ENCODE measurements at regions not wholly inside any gene's neighbourhood (a gene's known extent, or its start where the extent isn't known, plus 50 kb on each side); places are given as distances from the start of the nearest gene placed in this dataset.

DNA sequence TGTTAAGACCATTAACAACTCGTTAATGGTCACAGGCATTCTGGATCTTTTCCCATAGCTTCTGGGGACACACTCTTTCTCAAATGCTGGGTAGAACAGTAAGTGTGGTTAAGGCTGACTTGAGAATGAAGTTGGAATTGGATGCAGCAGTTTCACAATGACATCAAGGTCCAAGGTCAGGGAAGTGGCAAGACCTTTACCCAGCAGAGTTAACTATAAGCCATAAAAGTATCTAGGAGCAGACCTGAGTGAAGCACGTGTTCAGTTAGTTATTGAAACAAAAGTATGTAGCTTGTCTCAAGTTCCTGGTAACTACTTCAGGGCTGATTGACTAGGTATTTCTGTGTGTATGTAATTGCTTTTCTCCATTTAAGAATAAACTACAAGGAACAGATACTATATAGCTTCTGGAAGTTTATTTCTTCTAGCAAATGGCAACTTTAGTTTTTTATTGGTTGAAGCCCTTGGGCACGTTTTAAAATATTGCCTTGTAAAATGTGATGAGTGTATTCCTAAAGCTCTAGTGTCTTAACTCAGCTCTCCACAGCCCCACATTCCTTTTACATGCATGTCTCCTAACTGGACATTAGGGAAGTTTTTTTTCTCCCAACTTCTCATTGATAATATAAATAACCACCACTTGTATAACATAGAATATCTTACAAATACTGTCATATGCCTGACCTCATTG lies 479.0 kb upstream of the CITED2 start:
- no peak for DNase-seq (ENCODE audit: low read depth in 2 of 2)

DNA sequence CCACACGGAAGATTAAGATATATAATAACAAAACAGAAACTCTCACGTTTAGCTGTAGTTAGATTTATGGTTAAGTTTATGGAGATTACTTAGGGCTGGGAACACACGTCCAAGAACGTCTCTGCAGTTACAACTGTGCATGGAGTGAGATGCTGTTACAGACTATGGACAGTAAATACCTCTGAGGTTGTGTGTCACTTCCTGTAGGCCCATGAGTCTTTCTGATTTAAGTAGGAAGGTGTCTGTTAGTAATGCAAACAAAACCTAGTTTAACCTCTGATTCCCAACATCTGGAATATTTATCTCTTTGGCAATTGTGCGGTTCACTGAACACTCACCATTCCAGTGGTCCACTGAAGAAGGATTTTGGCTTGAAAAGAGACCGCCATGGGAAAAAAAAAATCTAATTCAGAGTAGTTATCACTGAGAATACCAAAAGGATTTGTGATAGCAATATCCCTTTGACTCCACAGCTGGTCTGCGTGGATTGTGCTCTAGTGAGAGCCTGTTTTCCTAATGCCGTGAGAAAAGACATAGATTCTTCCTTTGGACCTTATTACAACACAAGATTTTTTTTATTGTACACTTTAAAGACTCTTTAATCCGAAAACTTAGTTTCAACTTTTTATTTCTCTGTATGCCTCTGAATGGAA lies 478.2 kb upstream of the CITED2 start:
- DNase-seq (ENCODE audit: low read depth in 2 of 2) = no peak

DNA sequence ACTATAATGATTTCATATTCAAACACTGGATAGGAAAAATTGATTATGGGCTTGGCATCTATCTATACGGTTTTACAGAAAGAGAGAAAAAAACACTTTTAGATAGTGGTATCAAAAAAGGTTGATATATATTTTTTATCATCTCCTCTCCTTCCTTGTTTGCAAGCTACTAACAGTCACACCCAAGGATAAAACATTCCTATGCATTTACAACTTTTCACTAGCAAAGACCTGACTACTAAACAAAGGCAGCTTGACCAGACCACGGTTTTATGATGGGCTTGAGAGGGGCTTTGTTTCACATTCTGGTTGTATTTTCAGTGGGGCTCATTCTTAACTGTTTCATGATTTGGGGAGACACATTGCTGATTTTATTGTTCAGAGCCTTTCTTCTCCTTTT lies 477.6 kb upstream of the CITED2 start:
- no peak for DNase-seq (ENCODE audit: low read depth in 2 of 2)

DNA sequence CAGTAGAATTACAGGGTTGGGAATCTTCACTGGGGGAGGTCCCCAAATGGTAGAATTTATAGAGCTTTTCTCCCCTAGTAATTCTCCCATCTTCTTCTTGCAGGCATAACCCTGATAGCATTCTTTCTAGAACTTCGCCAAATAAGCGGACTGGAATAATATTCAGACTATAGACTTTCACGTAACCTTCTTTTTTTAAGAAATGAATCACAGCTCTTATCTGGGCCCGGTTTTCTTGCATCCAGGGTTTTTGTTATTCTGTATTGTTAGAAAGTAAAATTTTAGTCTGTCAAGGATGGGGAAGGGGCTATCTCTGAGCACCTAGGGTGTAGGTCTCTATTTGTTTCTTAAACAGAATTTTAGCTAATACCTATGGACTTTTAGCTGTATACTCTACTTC lies 476.8 kb upstream of the CITED2 start:
- no peak for DNase-seq (ENCODE audit: low read depth in 2 of 2)

DNA sequence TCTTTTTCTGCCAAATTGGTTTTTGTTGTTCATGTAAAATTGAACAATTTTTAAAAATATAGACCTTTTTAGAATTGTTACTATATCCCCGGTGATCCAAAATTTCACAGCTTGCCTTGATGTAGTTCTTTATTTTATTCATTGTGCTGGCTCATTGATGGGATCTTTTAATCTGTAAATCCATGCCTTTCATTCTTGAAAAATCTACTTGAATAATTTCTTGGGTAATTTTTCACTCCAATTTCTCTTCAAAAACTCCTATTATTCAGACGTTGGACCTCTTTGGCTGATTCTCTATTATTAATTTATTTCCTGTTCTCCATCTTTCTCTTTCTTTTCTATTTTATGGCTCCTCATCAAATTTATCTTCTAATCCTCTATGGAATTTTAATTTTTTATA lies 476.1 kb upstream of the CITED2 start:
- no peak for DNase-seq (ENCODE audit: low read depth in 2 of 2)

DNA sequence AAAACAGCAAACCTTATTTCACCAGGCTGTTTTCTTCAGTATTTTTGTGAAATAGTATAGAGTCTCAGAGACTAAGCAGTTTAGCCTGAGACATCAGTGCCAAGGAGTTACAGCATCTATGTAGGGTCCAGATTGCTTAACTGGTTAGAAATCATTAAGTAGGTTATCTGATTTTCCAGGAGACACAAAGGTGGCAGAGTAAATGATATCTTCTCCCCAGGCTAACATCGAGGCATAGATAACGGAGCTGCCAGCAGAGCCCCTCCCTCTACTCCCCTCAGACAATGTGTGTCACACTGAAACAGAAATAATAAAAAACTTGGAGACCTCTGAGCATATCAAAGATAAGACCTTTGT lies 473.0 kb upstream of the CITED2 start:
- no peak for DNase-seq (ENCODE audit: low read depth in 2 of 2)

DNA sequence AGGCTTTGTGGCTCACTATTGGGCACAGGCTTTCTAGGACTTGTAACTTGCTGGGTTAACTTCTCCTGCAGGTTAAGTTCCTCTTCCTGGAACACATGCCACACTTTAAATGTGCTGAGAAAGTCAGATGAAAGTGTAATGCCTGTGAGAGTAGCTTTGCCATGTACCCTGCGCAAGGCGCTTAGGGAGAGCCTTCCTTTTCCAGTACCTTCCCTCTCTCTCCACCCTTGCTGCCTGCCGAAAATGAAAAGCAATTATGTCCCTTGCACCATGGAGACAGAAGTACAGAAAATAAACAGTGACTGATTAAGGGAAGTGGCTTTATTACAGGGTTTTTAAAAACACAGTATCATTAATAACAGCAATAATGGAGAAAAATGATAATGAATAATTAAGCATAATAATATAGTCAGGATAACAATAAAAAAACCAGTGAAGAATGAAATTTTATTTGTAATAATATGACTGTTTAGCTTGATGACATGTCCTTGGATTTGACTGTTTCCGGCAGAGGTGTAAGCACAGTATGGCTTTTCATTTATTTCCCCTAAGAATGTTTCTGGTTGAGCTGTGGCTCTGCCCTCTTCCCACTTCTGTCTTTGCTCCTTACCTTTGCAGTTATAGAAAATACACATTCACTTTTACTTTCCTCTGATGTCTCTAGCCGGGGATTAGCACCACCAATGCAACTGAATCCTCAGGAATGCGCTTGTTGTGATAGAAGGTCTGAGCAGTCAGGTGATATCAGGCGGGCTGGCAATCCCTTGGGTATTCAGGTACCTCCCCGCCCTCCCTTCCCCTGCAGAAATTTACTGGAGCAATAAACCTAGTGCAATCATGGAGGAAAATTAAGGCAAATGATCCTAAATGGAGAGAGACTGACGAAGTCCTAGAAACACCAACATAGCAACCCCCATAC lies 472.3 kb upstream of the CITED2 start:
- DNase-seq (ENCODE audit: low read depth in 2 of 2) = no peak

DNA sequence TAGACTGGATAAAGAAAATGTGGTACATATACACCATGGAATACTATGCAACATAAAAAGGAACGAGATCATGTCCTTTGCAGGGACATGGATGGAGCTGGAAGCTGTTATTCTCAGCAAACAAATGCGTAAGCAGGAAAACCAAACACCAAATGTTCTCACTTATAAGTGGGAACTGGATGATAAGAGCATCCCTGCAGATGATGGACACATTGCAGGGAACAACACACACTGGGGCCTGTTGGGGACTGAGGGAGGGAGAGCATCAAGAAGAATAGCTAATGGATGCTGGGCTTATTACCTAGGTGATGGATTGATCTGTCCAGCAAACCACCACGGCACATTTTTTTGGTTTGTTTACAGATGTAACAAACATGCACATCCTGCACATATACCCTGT lies 470.5 kb upstream of the CITED2 start:
- DNase-seq (ENCODE audit: low read depth in 2 of 2) = no peak

DNA sequence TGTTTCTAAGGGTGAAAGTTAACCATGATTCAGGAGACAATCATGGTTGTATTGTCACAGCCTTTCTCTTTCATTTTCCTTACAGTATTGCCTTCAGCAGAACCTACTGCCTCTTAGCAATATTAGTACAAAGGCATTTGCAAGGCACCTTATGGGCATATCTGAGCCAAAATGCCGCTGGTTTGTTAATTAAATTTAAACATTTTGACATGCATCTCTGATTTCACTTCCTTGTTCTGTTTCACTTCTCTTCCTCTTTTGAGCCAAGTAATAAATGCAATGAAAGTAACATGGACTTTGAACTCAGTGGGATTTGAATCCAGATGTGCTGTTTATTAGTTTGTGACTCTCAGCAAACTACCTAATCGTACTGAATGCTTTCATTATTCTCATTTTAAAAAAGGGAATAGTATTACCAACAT lies 467.4 kb upstream of the CITED2 start:
- no peak for DNase-seq (ENCODE audit: low read depth in 2 of 2)

DNA sequence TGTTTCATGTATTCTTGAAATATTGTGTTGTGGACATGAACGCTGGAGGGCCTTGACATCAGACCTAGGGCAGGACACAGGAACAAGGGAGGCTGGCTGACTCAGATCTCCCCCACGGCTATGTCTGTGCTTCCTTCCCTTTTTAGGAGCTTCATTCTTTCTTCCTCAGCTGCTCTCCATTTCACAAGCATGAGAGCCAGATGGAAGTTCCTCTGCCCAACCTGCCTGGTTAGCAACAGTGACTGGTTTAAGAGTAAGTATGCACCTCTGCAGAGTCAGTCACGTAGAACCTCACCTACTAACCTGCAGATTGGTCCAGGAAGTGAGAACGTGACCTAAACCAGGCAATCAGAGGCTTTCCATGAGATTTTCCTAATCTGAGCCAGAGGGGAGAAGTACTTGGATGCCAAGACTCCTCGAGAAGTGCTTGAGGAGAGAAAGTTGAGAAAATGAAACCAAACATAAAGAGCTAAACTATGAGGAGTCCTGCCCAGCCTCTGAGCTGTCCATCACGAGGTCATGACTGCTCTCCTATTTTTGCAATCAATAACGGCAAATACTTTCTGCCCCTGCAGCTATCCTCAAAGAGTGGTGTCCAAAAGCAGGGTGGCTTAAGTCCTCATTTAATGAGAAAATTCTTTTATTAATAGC lies 465.2 kb upstream of the CITED2 start:
- DNase-seq (ENCODE audit: low read depth in 2 of 2) = no peak

DNA sequence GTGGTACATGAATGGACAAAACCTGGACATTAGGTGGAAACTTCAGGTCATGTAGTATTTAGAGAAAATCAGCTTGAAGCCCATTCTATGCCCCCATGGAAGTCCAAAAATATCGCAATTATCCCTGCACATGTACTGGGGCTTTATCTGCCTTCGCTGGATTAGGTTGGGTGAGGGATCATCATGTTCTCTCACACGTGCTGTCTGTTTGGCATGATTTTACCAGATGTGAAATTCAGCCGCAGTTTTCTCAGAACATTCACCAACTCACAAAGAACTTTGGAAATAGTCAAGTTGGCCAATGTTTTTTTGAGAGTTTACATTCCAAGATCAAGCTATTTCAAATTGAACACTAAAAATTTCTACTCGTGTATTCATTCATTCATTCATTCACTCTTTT lies 459.8 kb upstream of the CITED2 start:
- DNase-seq (ENCODE audit: low read depth in 2 of 2) = no peak

DNA sequence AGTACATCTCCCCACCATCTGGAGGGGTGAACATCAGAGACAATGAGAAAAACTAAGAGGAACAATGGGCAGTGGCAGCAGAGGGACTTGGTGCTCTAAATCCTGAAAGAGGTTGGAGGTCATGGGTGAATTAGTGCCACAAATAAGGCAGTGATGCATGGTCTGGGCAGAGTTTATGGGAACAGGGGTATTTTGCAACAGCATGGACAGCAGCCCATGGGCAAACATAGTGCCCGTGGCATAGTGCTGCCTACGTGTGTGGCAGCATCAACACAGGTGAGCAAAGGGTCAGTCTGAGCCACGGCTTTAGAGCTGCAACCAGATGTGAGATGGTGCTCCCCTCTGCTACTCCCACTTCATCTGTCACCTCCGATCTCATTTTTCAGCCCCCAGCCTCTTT lies 459.1 kb upstream of the CITED2 start:
- no peak for DNase-seq (ENCODE audit: low read depth in 2 of 2)

DNA sequence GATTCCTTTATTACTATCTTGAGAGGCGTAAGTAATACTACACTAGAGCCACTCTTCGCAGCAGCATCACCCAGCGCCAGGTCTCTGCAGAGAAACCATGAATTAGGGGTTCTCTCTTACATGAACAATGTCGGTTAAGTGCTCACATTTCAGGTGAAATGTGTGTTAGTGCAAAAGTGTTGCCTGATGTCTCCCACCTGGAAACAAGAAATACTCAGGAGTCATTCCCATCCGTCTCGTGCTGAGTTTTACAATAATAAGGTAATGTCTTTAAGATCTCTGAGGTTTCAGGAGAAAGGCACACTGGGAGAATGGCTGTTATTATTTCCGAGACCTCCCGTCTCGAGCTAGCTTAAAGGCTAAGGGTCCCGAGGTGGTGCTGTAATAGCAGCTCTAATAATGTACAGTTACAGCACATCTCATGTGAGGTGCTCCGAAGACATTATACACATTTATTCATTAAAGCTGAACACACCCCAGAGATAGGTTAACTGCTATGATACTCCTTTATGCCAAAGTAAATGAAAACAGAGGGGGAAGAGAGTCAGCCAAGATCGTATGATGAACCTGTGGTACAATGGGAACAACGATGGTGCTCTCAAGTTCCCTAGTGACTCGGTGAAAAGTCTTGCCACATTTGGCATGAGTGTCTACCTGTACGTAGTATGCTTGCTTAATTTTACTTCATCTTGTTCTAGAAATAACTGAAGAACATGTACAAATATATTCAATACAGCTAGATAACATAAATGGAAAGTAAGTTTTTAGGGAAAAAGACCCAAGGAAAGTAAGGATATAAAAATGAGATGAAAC lies 458.3 kb upstream of the CITED2 start:
- no peak for DNase-seq (ENCODE audit: low read depth in 2 of 2)

DNA sequence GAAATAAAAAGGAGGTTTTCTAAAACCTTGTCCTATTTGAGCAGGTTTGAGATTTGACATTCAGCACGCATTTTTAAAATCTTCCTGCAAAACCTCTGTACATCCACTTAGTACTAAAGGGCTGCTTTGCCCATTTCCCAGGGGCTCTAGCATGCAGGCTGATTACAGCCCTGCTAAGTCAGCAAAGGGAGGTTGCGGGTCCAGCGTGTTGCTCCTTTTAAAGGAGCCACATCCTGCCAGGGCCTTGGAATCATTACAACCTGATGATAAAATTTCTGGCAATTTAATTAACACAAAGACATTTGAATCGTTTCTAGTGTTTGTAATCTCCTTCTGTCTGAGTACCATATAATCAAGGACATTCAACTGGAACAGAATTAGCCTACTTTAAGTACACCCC lies 455.1 kb upstream of the CITED2 start:
- DNase-seq (ENCODE audit: low read depth in 2 of 2) = no peak

DNA sequence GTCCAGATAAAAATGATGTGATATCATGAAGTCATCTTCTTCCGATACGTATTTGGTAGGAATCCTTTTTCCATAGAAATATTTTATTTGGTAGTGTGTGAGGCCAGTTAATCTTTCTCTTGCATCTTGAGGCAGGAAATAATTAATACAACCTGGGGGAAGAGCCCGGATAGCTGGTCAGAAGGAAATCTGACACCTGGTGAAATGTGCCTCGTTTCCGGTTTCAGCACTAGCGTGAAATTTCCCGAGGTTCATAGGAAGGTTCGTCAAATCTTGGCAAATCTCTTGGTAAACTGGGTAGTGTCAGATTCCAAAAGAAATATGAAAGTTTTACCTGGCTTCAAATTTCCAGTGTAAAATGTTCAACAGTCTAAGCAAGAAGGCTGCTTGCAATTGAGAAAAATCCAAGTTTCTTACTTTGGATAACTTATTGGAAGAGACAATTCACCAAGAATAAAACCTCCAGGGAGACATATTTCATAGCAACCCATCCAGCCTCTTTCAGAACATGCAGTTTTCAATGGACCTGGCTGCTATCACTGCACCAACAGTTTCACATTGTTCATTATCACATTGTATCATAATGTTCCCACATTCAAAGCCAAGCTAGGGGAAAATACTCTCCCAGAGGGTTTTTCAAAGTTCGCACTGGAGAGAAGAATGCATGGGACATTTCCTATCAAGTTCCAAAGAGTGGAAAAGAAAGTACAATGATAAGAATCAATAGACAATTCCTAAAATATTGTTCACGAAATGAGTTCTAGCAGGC lies 454.5 kb upstream of the CITED2 start:
- no peak for DNase-seq (ENCODE audit: low read depth in 2 of 2)

DNA sequence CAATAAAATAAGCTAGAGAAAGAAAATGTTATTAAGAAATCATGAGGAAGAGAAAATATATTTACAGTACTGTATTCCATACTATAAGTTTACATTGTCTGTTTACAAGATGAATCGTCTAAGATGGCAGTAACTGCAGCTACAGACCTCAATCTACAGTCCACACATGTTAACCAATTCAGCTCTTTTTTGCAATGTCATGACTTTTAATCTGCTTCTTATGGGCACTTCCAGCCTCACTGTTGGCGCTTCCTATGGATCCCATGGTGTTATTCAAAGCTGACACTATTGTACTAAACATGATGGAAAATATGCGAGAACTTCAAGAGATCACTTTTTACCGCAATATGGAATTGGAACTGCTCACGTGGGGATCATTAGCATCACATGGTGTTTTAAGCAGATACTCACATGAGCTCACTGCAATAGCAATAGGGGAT lies 451.5 kb upstream of the CITED2 start:
- DNase-seq (ENCODE audit: low read depth in 2 of 2) = no peak

DNA sequence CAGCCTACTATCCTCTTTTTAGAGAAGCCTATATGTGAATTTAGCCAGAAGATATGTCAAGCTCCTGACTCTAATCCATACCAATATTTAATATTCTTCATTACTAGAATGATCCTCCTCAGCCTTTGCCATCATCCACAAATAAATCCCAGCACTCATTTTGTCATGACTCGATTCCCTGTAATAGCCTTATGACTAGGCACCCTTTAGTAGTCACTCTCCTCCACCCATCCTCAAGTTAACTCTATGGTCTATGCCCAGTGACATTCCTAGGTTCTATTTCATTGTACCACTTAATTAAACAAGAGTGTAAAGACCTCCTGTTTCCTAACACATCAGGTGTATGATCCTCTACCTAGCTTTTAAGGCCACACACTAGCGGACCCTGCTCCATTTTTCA lies 450.4 kb upstream of the CITED2 start:
- DNase-seq (ENCODE audit: low read depth in 2 of 2) = no peak

DNA sequence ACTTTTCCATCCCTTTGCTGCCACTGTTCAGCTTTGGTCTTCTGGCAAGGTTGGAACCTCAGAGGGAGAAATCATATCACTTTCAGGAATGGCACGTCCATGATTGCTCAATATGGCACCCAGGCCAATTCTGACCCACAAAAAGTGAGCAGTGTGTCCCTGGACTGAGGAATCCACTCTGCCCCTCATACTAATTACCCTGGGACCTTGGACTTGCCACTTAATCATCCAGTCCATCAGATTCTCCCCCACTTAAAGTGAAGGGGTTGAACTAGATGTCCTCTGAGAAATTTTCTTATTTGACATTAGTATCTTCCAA lies 449.3 kb upstream of the CITED2 start:
- DNase-seq (ENCODE audit: low read depth in 2 of 2) = no peak

DNA sequence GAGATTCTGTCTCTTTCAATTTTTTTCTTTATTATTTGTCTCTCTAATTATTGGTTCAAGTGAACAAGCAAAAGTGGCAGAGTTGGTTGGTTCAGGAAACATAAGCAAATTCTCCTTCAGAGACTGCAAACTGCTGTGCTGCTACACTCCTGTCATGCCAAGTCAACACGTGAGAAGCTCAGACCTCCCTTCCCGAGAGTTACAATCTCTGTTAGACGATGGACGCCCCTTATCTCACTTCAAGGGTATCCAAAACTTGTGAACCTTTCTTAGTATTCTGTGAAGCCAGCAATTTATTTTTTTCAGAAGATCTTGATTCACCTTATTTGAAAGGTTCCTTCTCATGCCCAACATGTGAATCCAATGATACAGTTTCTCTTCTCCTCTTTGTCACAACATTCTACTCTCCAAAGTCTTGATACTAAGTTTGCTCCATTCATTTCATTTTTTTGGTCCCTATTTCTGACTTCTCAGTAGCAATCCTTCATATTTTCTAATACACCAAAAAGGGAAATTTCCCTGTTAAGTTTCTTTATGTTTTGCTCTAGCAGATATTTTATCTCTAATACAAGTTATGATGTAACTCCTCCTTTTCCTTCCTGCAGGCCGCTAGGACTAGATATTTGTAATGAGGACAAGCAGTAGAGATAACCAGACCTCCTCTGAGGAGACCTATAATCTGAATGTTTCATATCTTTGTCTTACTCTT lies 448.8 kb upstream of the CITED2 start:
- DNase-seq (ENCODE audit: low read depth in 2 of 2) = no peak

DNA sequence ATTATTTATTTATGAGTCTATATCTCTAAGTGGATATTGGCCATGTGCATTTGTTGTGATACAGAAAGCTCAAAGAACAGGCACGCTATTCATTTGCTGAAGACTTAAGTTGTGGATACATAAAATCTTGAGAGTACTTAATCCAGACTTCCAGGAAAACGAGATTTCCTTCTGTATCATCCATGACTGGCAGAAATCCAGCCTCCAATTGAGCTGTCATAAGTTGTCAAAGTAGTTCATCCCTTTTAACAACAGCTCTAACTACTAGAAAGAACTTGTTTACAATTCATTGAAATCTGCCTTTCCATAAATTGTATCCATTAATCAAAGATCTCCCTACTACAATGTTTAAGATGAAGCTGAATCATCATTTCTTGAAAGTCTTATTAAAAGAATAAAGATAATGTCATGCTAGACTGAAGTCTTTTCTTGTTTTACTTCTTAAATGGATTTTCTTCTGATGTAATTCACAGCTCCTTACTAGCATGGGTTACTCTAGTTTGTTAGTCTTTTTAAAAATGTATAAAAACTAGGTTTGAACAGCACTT lies 447.3 kb upstream of the CITED2 start:
- DNase-seq (ENCODE audit: low read depth in 2 of 2) = no peak
